CD4-positive, alpha-beta T cell treated with Interleukin-10 for 1 hour (primary cell): ENCODE measurements at regions not wholly inside any gene's neighbourhood (a gene's known extent, or its start where the extent isn't known, plus 50 kb on each side); places are given as distances from the start of the nearest gene placed in this dataset.

Experiments
- DNase-seq: peaks from one replicate; pipeline ENCODE4 v3.0.0-alpha.2; 2020

DNA sequence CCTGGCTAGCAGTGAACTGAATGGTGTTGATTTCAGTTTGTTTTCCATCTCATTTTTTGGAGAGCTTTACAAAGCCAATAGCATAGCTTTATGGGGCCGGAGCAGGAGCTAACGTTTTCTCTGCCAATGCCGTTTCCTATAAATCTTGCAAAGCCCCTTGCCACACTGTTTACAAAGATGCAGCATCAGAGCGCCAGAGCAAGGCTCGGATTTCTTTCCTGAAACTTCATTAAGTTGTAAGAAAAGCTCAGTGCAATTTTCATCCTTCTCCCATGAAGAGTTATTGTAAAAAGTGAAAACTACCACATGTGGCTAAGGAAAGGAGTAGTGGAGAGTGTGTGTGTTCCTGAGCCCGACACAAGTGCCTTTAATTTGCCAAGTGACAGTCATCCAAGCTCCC, 178.2 kb upstream of the GDNF start:
- DNase-seq = no peak

DNA sequence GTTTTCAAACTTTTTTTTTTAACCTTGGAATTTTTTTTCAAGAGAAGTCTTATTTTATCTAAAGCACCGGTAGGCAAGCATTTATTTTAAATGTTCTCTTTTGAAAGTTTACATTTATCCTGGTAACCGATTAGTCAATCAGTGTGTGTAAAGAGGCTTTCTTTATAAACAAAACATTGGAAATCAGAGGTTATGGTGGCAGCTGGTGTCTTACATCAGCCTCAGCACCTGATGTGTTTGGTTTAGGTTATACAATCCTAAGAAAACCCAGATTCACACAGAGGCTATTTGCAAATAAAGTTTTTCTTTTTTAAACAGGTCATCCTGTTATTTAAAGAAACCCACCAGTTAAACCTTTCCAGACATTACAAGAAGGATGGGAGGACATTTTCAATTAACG, 173.3 kb upstream of the GDNF start:
- no peak for DNase-seq

DNA sequence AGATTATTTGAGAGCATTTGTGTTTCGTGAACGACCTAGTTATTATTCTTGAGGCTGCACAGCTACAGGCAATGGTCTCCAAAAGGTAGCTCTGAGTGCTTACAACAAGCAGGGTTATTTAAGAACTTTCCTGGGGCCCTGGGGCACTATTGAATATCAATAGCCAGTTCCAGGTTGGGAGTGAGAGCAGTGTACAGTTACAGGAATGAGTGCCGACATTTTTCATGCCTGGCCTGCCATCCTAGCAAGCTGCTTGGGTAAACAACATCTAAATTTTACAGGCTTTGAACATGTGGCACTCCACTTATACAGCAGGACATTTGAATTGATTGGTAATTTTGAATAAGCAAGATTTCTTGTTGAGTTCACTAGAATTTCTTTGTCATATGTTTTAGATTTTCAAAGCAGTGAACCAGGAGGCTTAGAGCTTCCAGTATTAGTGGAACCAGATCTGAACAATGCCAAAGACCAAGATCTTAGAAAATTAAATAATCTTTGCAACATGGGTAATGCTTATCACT, 171.9 kb upstream of the GDNF start:
- DNase-seq = no peak

DNA sequence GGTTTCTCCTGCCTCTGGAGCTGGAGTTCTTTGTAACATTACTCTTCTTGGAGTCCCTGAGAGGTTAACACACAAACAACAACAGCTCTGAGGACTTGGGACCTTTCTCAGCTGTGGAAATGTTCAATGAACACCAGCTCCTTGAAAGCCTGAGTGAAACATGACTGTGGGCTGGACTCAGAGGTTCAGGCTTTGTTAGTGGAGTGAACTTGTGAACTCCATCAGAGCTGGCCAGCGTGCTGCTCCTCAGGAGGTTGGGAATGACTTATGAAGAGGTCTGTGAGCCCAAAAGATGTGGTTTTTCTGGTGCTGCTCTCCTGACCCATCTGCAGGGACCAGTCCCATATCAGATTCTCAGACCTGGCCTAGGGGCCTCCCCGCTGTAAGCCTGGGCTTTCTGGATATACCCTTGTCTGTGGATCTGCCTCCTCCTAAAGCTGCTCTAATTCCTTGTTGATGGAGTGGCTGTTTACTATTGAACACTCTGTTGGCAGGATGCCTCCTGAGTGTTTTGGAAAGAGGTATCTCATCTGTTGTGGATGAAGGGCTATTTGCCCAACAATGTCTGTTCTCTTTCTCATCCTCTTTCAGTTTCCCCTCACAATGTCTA, 170.0 kb upstream of the GDNF start:
- no peak for DNase-seq

DNA sequence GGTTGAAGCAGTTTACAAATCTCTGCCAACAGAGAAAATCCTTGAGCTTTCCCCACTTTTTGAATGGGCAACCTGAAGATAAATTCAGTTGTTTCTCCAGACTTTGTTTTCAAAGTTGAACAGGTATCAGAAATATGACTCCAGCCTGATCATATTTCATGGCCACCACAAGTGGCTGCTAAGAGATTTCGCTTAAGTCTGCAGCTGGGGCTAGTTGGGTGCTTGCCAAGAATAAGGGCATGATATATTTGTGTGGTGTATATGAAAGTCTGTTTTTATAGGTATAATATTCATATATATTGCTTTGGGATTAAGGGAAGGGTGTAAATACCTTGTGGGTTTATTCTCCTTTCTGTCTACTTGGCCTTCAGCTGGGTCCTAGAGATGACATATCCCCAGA, 168.4 kb upstream of the GDNF start:
- DNase-seq = no peak

DNA sequence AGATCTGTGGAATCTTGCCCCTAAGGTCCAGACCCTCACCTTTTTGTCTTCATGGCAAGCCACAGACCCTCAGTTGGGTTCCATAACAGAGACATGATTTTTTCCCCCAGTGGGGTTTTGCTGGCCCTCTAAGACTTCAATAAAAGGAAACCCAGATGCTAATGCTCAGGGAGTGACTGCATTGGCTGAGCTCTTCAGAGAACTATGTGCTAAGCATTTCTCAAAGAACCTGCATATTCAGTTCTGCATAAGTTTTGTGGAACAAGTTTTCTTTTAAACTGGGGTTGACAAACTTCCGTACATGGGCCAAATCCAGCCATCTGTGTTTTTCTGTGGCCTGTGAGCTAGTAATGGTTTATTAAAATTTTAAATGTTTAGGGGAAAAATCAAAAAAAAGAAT, 159.8 kb upstream of the GDNF start:
- DNase-seq = no peak

DNA sequence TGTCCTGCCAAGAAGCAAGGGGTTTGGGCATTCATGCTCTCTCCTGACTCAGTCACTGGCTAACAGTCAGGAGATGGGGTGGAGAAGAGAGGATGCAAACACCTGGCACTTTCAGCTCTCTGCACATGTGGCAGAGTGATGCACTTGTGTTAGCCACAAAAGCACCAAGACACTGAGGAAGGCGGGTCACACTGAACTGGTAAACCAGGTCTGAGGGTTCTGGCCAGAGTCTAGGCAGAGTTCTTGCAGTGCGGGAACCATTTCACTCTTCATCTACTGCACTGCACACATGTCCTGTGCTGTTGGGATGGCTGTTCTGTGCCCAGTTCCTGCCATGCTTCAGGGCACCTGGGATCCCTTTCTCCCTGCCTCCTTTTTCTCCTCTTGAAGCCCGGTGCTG, 157.1 kb upstream of the GDNF start:
- DNase-seq = no peak

DNA sequence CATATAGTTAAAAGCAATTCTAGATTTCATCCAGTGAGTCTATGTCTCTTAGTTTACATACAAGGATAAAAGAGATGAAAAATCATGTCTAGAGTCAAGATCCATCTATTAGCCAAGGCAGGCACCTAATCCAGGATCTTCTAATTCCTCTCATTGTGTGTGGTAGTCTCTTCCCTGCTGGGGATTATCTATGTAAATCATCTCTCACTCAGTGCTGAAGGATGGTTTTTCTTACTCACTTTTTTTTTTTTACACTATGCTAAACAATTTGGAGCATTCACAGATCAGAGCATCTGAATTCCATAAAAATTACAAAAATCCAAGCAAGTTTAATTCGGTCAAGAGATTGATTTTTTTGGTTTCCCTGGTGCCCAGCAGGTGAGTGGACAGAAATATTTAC, 154.9 kb upstream of the GDNF start:
- no peak for DNase-seq

DNA sequence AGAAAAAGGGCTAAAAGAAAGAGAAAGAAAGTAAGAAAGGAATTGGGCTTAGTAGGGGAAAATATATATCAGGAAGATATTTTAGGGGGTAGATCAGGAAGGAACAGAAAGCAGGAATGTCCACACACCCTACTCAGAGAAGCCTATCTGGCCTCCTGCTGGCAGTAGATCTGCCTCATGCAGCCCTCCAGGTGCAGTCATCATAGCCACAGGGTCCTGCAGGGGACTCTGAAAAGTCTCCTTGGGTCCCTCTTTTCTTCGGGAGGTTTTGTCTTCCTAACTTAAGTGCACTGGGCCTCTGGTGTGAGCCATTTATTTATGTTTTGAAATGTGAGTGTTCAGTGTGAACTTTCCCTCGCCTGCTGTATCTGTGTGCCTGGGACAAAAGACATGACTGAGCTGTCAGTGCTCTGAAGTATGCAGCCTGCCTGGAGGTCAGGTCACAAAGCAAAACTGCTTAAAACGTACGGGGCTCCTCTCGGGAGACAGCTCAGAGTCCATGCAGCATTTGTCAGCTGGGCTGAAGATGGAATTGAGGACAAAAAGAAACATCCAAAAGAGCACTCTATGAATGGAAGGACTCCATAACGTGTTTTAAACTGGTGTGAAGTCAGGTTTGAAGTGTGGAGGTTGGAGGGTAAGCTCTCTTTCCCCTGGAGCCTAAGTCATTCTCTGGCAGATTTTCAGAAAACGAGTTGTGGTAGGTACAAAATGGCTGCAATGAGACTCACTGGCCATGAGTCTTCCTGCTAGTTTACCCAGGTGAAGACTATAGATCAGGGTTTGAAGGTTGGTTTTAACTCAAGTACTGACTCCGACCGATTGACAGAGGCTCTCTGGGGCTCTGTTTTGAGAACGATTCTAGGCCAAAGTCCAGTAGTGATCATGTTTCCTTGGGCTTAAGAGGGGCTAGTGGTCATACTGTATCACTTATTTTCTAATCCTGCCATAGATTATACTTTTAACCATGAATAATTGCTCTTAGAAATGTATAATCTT, 151.8 kb upstream of the GDNF start:
- DNase-seq = no peak

DNA sequence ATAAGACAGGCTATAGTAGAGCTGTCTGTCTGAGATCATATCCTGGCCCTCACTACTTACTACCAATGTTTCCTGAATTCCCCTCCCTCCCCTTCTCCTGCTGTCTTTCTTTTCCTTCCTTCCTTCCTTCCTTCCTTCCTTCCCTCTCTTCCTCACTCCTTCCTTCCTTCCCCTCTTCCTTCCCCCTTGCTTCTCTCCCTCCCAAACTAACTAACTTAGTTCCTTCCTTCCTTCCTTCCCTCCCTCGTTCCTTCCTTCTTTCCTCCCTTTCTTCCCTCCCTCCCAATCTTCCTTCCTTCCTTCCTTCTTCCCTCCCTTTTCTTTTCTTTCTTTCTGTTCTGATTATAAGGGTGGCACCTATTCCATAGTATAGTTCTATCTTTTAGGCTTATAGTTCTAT, 150.0 kb upstream of the GDNF start:
- DNase-seq = no peak

DNA sequence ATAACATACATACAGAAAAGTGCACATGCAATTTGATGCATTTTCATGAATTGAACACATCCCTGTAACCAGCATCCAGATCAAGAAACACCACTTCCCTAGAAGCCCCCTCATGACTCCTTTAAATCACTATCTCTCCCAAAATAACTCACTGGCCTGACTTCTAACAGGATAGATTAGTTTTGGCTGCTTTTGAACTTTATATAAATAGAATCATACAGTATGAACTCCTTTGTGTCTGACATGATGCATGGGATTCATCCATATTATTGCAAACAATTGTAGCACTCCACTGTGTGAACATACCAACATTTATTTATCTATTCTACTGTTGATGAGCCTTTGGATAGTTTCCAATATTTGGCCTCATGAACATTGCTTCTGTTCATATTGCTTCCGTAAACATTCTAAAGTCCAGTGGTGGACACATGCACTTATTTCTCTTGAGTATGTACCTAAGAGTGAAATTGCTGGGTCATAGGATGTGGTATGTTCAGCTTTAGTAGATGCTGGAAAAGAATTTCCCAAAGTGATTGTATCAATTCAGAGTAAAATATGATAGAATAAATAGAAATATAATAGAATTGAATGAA, 148.7 kb upstream of the GDNF start:
- DNase-seq = no peak

DNA sequence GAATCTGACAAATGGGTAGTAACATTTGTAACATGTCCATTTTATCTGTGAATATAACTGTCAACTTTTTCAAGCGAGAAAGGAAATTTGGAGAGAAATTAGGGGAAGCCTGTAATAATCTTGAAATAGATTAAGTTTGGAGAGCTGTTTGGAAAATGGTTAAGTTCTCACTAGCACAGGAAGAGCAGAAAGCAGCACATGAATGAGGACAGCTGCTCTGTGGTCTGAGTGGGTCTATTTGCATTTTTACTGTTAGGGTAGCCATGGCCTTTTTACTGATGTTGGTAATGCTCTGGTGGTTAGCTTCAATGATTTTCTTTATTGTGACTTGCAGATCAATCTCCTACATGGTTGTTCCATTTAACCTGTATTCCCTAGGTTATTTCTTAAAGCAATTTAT, 144.5 kb upstream of the GDNF start:
- DNase-seq = no peak

DNA sequence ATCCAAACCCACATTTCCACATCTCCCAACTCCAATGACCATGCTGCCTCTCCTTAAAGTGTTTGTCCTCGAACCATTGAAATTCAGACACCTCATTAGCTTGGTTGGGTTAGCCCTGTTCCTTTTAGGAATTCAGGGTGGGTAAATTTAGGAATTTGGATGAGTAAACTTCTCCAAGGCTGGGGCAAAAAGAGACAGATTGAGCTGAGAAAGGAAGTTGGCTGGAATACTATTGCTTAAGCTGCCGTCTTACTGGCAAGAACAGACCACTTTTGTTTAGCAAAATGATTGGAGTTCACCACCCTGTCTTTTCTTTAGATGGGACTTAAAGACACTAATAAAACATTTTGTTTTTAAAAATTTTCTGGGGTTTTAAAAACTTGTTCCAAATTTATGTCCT, 143.6 kb upstream of the GDNF start:
- no peak for DNase-seq

DNA sequence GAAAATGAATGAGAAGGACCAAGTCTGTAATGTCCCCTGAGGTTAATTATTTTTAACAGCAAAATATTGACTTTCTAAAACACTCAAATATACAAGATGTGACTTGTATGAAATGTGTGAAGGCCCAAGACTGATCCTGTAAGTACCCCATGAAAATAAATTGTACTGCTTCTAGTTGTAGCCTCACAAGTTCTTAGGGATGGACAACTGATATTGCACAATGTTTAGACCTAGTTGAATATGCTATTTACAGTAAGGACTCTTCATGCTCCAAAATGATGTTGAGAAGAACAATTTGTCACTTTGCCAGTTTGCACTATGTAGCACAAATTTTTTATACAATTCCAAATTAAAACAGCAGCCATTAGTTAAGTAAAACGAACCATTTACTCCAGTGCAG, 139.7 kb upstream of the GDNF start:
- DNase-seq = no peak

DNA sequence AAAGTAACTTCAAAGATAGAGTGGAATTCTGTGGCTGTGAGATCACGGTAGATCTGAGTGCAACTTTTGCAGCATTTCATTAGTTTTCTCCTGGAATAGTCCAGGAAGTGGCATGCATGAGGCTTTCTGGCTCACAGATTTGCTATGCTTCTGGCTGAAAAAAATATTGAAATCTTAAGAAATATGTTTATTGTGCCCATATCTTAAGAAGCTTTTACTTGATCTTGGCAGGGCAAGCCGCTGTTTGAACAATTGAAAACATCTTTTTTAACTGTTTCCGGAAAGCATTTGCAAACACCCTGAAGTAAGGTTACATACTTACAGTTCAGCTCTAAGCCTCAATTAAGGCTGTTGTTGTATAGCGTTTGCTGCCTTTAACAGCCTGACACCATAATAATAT, 135.7 kb upstream of the GDNF start:
- DNase-seq = no peak

DNA sequence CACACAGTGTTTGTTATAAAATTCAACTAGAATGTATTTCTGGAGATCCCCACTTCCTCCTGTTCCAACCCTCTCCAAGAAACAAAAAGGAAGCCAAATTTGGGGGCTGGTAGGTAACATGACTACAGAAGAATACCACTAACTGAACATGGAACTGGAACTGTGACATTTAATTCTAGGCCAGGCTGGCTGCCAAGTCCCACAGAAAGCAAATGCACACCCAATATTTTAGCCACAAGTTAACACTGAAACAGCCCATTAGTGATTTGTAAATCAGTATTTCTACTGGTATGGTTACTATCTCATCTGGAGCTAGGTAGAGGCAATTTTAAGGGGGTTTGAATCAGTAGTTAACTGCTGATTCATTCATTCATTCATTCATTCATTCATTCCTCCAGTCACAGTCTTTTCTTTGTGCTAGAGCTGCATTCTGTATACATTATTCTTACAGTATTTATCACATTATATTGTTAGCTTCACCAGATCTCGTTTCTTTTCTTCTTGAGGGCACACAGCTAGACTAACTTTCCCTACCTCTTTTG, 131.7 kb upstream of the GDNF start:
- DNase-seq = no peak

DNA sequence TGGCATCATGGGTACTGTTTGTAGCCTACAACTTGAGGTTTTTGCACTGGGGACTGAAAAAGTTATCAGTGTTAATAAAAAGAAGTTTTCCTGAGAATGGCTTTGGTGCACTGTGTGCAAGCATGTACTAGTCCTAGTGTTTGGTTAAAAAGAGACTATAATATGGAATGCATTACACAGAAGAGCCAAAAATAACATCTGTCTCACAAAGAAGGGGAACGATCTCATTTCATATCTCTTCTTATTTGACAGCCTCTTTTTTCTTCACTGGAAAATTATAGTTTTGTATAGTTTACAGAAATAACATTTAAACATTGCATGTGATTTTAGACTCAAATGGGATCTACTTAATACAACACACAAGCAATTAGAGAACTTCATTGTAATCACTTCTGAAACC, 127.0 kb upstream of the GDNF start:
- no peak for DNase-seq

DNA sequence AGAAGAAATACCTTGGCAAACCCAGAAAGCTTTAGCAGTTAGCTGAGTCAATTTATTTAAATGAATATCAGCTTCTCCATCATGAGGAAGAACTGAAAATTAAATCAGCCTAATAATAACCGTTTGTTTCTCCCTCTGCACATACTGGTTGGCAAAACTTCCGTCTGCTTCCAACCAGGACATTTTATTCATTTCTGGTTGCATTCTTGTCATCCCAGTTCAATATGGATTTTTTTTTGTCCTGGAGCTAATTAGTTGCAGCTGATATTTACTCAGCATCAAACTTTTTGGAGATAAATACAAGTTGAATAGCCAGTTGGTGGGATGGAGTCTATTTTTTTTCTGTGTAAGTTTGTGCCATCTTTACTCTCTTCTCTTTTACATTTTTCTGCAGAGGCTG, 126.5 kb upstream of the GDNF start:
- no peak for DNase-seq

DNA sequence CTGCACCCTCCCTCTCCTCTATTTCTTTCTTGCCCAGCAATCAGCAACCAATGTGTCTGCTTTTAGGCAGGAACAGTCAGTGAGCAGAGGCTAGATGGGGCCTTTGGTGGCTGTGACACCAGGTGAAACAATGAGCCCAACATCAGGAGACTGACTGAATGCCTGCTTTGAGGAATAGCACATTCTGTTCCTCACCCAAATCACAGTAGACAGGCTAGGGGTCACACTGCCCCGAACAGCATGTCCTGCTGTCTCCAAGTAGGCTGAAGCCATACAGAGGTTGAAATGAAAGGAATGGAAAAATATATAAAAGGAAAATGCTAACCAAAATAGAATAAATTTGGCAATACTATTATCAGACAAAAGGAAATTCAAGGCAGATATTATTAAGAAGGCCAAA, 122.5 kb upstream of the GDNF start:
- DNase-seq = no peak

DNA sequence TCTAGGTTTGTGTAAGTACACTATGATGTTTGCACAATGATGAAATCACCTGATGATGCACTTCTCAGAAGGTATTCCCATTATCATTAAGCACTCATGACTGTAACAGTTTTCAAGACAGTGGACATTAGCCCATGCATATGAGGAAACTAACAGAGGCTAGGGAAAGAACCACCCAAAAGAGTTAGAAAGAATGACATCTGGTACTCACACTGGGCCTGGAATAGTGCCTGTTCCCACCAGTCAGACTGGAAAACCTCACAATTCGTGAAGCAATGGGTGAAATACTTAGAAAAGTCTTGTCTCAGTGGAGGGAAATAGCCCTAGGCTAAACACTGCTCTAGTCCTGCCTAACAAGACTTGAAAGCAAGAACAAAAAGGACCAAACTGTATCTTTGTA, 117.4 kb upstream of the GDNF start:
- DNase-seq = no peak

DNA sequence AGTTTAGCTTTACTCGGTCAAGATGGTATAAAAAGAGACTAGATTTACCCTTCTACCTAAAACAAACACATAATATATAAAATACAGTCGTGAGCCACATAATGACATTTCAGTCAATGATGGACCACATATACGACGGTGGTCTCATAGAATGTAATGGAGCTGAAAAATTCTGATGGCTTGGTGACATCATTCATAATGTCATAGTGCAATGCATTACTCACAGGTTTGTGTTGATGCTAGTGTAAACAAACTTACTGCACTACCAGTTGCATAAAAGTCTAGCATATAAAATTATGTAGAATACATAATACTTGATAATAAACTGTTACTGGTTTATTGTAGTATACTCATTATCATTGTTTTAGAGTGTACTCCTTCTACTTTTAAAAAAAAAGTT, 115.9 kb upstream of the GDNF start:
- no peak for DNase-seq

DNA sequence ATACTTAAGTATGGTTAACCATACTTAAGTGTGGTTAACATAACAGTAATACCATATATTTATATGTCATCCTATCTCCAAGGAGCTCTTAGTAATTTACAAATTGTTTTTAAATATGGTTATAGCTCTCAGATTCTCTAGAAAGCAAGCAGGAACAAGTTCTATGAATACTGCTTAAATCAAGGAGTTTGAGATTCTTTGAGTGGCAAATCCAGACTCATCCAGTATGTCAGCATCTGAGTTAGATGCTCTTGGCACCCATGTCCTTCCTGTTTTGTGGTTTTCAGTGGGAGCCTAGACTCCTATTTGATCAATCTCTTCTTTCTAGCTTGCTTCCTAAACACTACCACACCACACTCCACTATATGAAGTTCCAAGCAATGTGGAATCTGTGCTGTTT, 114.7 kb upstream of the GDNF start:
- DNase-seq = no peak

DNA sequence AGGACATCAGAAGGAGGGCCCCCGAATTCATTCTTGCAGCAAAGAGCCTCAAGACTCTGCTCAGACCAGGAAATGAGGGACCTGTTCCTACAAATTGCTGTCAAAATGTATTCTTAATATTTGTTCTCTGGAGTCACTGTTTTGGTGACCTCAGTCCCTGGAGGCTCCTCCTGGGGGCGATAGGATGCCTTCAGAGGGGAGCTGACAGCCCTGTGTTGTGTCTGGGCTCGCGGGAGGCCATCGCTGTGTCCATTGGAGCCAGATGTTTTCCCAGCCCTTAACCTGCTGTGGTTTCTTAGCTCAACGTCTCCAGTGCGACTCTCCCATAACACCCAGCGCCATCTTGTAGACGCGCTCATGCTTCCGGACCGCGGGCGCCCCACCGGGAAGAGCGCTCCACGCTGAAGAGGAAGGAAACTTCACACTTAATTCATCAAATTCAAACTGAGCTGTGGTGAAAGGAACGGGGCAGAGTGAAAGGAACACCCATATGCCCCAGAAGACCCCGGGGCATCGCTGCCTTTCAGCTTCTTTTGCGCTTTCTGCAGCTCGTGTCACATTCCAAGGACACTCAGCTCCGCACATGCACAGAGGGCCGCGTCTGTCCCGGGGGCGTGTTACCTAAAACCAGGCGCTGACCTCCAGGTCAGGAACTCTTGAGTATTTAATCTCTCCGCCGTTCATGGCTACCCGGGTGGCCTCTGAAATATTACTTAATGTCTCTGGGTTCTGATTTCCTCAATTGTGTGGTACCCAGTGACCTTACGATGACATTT, 112.3 kb upstream of the GDNF start:
- no peak for DNase-seq
